Endothelial cell of umbilical vein (primary cell): ENCODE measurements at regions not wholly inside any gene's neighbourhood (a gene's known extent, or its start where the extent isn't known, plus 50 kb on each side); places are given as distances from the start of the nearest gene placed in this dataset.

Experiments
- BruUV-seq: library from RNA; stranded (reverse); fragments of 400-500 nt; replicated peaks from 2 replicates; lab custom pipeline; 2021; lab: Mats Ljungman, UMichigan
- CTCF ChIA-PET: fragments of 300-600, 350-600 bp; sonication (Branson Sonifier 250); formaldehyde crosslinking; loops from one replicate; lab custom pipeline; 2021; ENCODE audit warnings: antibody characterized with exemption, inconsistent platforms; lab: Charles Lee
- POLR2A ChIA-PET: fragments of 300-600, 350-600 bp; sonication (Branson Sonifier 250); formaldehyde crosslinking; loops from one replicate; lab custom pipeline; 2021; ENCODE audit warnings: antibody characterized with exemption, inconsistent platforms; lab: Charles Lee
- DNase-seq: peaks from one replicate; pipeline ENCODE4 v3.0.0-alpha.2; 2011; ENCODE audit warnings: low read depth, low spot score
- FAIRE-seq: peaks from 2 replicates; lab custom pipeline; 2011; peaks lifted over from hg19 to GRCh38; lab: Jason Lieb, UNC
- H2AFZ ChIP-seq: 2 replicates; pipeline ENCODE4 v1.6.0; 2012; ENCODE audit warnings: low read depth, low read length, control low read depth, inconsistent platforms
- H3K27ac ChIP-seq: 2 replicates; pipeline ENCODE4 v1.5.1; 2011; ENCODE audit warnings: low read depth, mild to moderate bottlenecking, control low read depth, low read length, moderate library complexity; ENCODE audit not compliant: insufficient read depth
- H3K27me3 ChIP-seq, 2 experiments: 2 replicates each; pipeline versions ENCODE4 v1.6.0 to v1.6.1; 2011; ENCODE audit warnings: low read length in 2 of 2, mixed read lengths in 1 of 2; ENCODE audit not compliant: control insufficient read depth in 2 of 2, insufficient read depth in 2 of 2
- H3K36me3 ChIP-seq, 2 experiments: 2 replicates in 1 of 2; 3 replicates in 1 of 2; pipeline ENCODE4 v1.5.1; 2011; ENCODE audit warnings: low read length in 2 of 2, mild to moderate bottlenecking in 1 of 2, moderate library complexity in 1 of 2; ENCODE audit not compliant: control insufficient read depth in 2 of 2, insufficient read depth in 2 of 2; ENCODE audit errors: extremely low read depth in 1 of 2
- H3K4me1 ChIP-seq: 3 replicates; pipeline ENCODE4 v1.5.1; 2011; ENCODE audit warnings: mild to moderate bottlenecking, low read length; ENCODE audit not compliant: control insufficient read depth, insufficient read depth; ENCODE audit errors: extremely low read depth
- H3K4me2 ChIP-seq: 2 replicates; pipeline ENCODE4 v1.6.1; 2011; ENCODE audit warnings: low read length, control low read depth, mixed read lengths; ENCODE audit not compliant: insufficient read depth
- H3K4me3 ChIP-seq, 3 experiments: fragments of 200-600 bp in 1 of 3; sonication (generic), shearing (Covaris generic) in 1 of 3; replicated peaks in 1 of 3; 2 replicates each; pipeline ENCODE4 v1.5.1; 2011 to 2016; ENCODE audit warnings: control low read depth in 3 of 3, low read length in 3 of 3, mild to moderate bottlenecking in 2 of 3, inconsistent platforms in 1 of 3, low read depth in 1 of 3, moderate library complexity in 1 of 3; ENCODE audit not compliant: insufficient read depth in 1 of 3
- H3K79me2 ChIP-seq: 2 replicates; pipeline ENCODE4 v1.6.0; 2012; ENCODE audit warnings: low read length, inconsistent platforms; ENCODE audit not compliant: control insufficient read depth, insufficient read depth
- H3K9ac ChIP-seq: replicated peaks from 2 replicates; pipeline ENCODE3; 2011; ENCODE audit warnings: low read length, control low read depth; ENCODE audit not compliant: insufficient read depth; ENCODE audit errors: extremely low read depth
- H3K9me1 ChIP-seq: replicated peaks from 3 replicates; pipeline ENCODE4 v1.6.0; 2011; ENCODE audit warnings: mild to moderate bottlenecking, low read length; ENCODE audit not compliant: control insufficient read depth, insufficient read depth; ENCODE audit errors: extremely low read depth
- H3K9me3 ChIP-seq: replicated peaks from 2 replicates; pipeline ENCODE4 v1.5.1; 2012; ENCODE audit warnings: low read length, inconsistent platforms; ENCODE audit not compliant: control insufficient read depth, insufficient read depth
- H4K20me1 ChIP-seq: replicated peaks from 2 replicates; pipeline ENCODE3; 2011; ENCODE audit warnings: mild to moderate bottlenecking, low read length; ENCODE audit not compliant: control insufficient read depth, insufficient read depth; ENCODE audit errors: extremely low read depth
- FOS ChIP-seq: IDR thresholded peaks from 2 replicates; pipeline ENCODE4 v1.6.1; 2011; ENCODE audit warnings: mild to moderate bottlenecking, low read length, moderate library complexity, borderline replicate concordance; ENCODE audit not compliant: insufficient read depth
- GATA2 ChIP-seq: IDR thresholded peaks from 2 replicates; pipeline ENCODE4 v1.7.0; 2011; ENCODE audit warnings: low read depth, mild to moderate bottlenecking, moderate library complexity, mixed read lengths, low read length; ENCODE audit not compliant: insufficient read length, insufficient read depth
- JUN ChIP-seq: IDR thresholded peaks from 2 replicates; pipeline ENCODE4 v1.6.1; 2011; ENCODE audit warnings: borderline replicate concordance, low read depth; ENCODE audit not compliant: insufficient read length, insufficient read depth
- MYC ChIP-seq: IDR thresholded peaks from one replicate; pipeline ENCODE4 v1.6.1; 2011; ENCODE audit warnings: mild to moderate bottlenecking, low read depth, low read length
- POLR2AphosphoS5 ChIP-seq: IDR thresholded peaks from 2 replicates; pipeline ENCODE4 v1.6.1; 2012; ENCODE audit warnings: low read depth, mild to moderate bottlenecking, control low read depth, low read length, moderate library complexity; ENCODE audit not compliant: insufficient read depth
- dilution Hi-C: fragments of 300-500 bp; cut with MboI; formaldehyde crosslinking; loops from one replicate; pipeline ENCODE4 v1.15.0; 2019; ENCODE audit warnings: low sequenced_read_pairs; ENCODE audit not compliant: extremely low pct_ligation_motif_present
- intact Hi-C: fragments of 100-400 bp; cut with micrococcal nuclease; formaldehyde crosslinking; loops from one replicate; pipeline ENCODE4 v1.10.0; 2022
- TF ChIP-seq, protein P1 (sequence below): IDR thresholded peaks from 2 replicates; pipeline ENCODE4 v1.6.1; 2011; ENCODE audit not compliant: insufficient read depth, insufficient read length
- TF ChIP-seq, protein P2 (sequence below), 2 donors: IDR thresholded peaks; 1 replicate in 1 of 2; 2 replicates in 1 of 2; pipeline ENCODE4 v1.5.1; 2011; ENCODE audit warnings: low read length in 2 of 2, mild to moderate bottlenecking in 2 of 2, moderate library complexity in 2 of 2, control low read depth in 1 of 2, inconsistent platforms in 1 of 2, low read depth in 1 of 2; ENCODE audit not compliant: insufficient read depth in 1 of 2; ENCODE audit errors: extremely low read depth in 1 of 2

DNA sequence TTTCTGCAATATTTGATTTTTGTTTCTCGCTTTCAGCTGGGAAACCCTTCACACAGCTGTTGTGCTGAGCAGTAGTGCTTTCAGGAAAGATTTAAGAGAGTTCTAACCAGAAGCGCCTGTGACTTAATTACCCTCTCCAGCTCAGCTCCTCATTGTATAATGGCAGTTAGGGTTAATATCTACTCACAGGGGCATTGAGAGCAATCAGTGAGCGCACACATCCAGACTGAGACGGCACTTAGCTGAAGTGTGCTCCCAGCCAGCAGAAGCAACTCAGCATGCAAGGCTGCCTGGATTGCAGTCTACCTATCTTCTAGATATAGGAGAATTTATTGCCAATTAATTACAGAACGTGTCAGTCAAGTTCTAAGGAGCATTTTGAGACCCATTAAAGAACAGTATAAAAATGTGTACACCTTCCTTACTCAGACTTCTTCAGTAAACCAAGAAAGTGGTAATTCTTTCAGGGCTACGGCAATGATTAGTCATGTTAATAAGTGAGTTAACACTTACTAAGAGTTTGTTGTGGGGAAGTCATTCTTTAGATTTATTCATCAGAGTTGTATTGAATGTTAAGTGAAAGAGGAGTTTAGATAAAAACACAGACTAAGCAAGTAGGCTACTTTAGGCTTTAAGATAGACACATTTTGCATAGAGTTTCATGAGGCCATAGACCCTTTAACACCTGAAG is 111.7 kb upstream of the PCAT7 start:
- ChIA-PET CTCF (no interaction called here), POLR2A (no interaction called here)
- BruUV-seq, result no TSS peak
- no peaks in the 10 kb centered on the region for H4K20me1 ChIP-seq
- H3K4me3 ChIP-seq, result no peak overlapping the region
- peaks cover 6% of the 10 kb centered on the region for H3K79me2 ChIP-seq
- dilution Hi-C loops, result no loop called here
- peaks cover 0 to 5% of the 10 kb centered on the region in 2 experiments for H3K36me3 ChIP-seq
- H2AFZ ChIP-seq, result no peak overlapping the region
- no peak for TF ChIP-seq POLR2AphosphoS5
- TF ChIP-seq, protein P1, sequence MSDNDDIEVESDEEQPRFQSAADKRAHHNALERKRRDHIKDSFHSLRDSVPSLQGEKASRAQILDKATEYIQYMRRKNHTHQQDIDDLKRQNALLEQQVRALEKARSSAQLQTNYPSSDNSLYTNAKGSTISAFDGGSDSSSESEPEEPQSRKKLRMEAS, result no peak
- TF ChIP-seq, protein P2, sequence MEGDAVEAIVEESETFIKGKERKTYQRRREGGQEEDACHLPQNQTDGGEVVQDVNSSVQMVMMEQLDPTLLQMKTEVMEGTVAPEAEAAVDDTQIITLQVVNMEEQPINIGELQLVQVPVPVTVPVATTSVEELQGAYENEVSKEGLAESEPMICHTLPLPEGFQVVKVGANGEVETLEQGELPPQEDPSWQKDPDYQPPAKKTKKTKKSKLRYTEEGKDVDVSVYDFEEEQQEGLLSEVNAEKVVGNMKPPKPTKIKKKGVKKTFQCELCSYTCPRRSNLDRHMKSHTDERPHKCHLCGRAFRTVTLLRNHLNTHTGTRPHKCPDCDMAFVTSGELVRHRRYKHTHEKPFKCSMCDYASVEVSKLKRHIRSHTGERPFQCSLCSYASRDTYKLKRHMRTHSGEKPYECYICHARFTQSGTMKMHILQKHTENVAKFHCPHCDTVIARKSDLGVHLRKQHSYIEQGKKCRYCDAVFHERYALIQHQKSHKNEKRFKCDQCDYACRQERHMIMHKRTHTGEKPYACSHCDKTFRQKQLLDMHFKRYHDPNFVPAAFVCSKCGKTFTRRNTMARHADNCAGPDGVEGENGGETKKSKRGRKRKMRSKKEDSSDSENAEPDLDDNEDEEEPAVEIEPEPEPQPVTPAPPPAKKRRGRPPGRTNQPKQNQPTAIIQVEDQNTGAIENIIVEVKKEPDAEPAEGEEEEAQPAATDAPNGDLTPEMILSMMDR (IDR thresholded peaks at IDR 0.05; ENCODE audit: extremely low read depth in 1 of 2, insufficient read depth in 1 of 2, low read depth in 1 of 2, low read length in 2 of 2), result no peak
- no peak overlapping the region for H3K27ac ChIP-seq
- intact Hi-C loops, result no loop called here
- FAIRE-seq (no peak), DNase-seq (no peak)
- H3K9me1 ChIP-seq, result no peaks in the 10 kb centered on the region
- no peak overlapping the region for H3K4me2 ChIP-seq
- no peak overlapping the region for H3K9ac ChIP-seq
- no peaks in the 10 kb centered on the region for H3K4me1 ChIP-seq
- no peaks in the 10 kb centered on the region for H3K27me3 ChIP-seq
- H3K9me3 ChIP-seq, result no peaks in the 10 kb centered on the region

DNA sequence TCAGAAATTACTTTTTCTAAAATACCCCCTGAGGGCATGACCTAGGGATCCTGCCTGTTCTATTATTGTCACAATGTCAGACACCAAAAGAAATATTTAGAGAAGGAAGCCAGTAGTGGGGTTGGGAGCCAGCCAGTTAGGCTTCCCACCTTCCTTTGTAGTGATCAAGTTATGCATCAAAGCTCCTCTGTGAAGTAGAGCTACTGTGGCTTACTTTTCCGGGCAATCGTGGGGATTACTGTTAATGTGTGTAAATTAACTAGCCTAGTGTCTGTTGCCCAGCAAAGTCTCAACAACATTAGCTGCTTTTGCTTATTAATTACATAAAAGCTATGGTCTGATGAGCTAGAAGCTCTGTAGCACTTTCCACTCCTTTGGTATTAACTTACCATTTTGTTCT is 109.0 kb upstream of the PCAT7 start:
- CTCF ChIA-PET, result no interaction called here
- DNase-seq, result no peak

More for the DNA sequence above, 109.0 kb upstream of the PCAT7 start:
- H3K27me3 ChIP-seq, result no peaks in the 10 kb centered on the region
- no peak overlapping the region for H3K4me3 ChIP-seq
- dilution Hi-C loops (no loop called here), intact Hi-C loops (no loop called here)
- H3K9ac ChIP-seq, result no peak overlapping the region
- no peaks in the 10 kb centered on the region for H3K9me3 ChIP-seq
- no peaks in the 10 kb centered on the region for H3K9me1 ChIP-seq
- TF ChIP-seq POLR2AphosphoS5, result no peak
- TF ChIP-seq GATA2, result no peak
- no peak for TF ChIP-seq MYC
- TF ChIP-seq, protein P1, result no peak
- no peak for TF ChIP-seq FOS
- TF ChIP-seq JUN, result no peak
- TF ChIP-seq, protein P2 (IDR thresholded peaks at IDR 0.05; ENCODE audit: extremely low read depth in 1 of 2, insufficient read depth in 1 of 2, low read depth in 1 of 2, low read length in 2 of 2), result no peak
- H3K27ac ChIP-seq, result no peak overlapping the region
- H3K4me2 ChIP-seq, result no peak overlapping the region
- POLR2A ChIA-PET, result no interaction called here
- no peaks in the 10 kb centered on the region for H3K4me1 ChIP-seq
- peaks cover 6% of the 10 kb centered on the region for H3K79me2 ChIP-seq
- no peak overlapping the region for H2AFZ ChIP-seq
- peaks cover 0 to 9% of the 10 kb centered on the region in 2 experiments for H3K36me3 ChIP-seq
- BruUV-seq, result no TSS peak
- no peak for FAIRE-seq
- no peaks in the 10 kb centered on the region for H4K20me1 ChIP-seq
